RWPE2 (cell line): ENCODE measurements at regions not wholly inside any gene's neighbourhood (a gene's known extent, or its start where the extent isn't known, plus 50 kb on each side); places are given as distances from the start of the nearest gene placed in this dataset.

Source experiments
- ATAC-seq: fragments of 200-7000 bp; cut with Tn5 transposase; 3 replicates; pipeline ENCODE4 v1.9.1; 2021; ENCODE audit warnings: low read depth
- DNase-seq: peaks from one replicate; pipeline ENCODE4 v3.0.0-alpha.2; 2020; ENCODE audit warnings: low spot score
- H3K27ac ChIP-seq: fragments of 450-650 bp; 2 replicates; pipeline ENCODE4 v1.5.1; 2017; ENCODE audit warnings: mild to moderate bottlenecking; ENCODE audit not compliant: poor library complexity, severe bottlenecking
- H3K27me3 ChIP-seq: fragments of 250-450 bp; sonication (Bioruptor Pico); 2 replicates; pipeline ENCODE4 v1.5.1; 2021; ENCODE audit warnings: mild to moderate bottlenecking, moderate library complexity; ENCODE audit not compliant: insufficient read depth, poor library complexity, severe bottlenecking
- H3K36me3 ChIP-seq: fragments of 250-450 bp; sonication (Bioruptor Pico); 2 replicates; pipeline ENCODE4 v1.5.1; 2020; ENCODE audit warnings: low read depth, mild to moderate bottlenecking, moderate library complexity
- H3K4me1 ChIP-seq: fragments of 250-450 bp; sonication (Bioruptor Pico); 2 replicates; pipeline ENCODE4 v1.5.1; 2021; ENCODE audit warnings: mild to moderate bottlenecking, moderate library complexity; ENCODE audit not compliant: insufficient read depth, poor library complexity, severe bottlenecking
- H3K4me3 ChIP-seq: fragments of 250-450 bp; sonication (Bioruptor Pico); 2 replicates; pipeline ENCODE4 v1.5.1; 2021; ENCODE audit warnings: mild to moderate bottlenecking, moderate library complexity; ENCODE audit not compliant: severe bottlenecking
- H3K9me3 ChIP-seq: fragments of 250-450 bp; sonication (Bioruptor Pico); 2 replicates; pipeline ENCODE4 v1.5.1; 2021; ENCODE audit warnings: mild to moderate bottlenecking, moderate library complexity; ENCODE audit not compliant: severe bottlenecking
- TF ChIP-seq, protein P1 (sequence below): fragments of 450-650 bp; IDR thresholded peaks from one replicate; pipeline ENCODE4 v1.5.1; 2017; ENCODE audit warnings: mild to moderate bottlenecking, moderate library complexity; ENCODE audit not compliant: poor library complexity, severe bottlenecking

DNA sequence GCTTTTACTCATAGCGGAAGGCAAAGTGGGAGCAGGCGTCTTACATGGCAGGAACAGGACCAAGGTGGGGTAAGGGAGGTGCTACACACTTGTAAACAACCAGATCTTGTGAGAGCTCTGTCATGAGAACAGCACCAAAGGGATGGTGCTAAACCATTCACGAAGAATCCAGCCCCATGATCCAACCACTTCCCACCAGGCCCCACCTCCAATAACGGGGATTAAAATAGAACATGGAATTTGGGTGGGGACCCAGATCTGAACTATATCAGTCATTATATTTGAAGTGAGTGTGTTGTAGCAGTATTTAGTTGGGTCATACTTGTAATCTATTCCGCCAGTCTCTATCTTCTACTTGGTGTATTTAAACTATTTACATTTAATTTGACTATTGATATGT, 190.9 kb downstream of the RPLP1 start:
- ATAC-seq (no peak), DNase-seq (peak; percentile 11)
- Histone ChIP-seq H3K27ac (no peak overlapping the region), H3K27me3 (peaks cover 20% of the 10 kb centered on the region), H3K4me1 (no peaks in the 10 kb centered on the region), H3K9me3 (peaks cover 12% of the 10 kb centered on the region), H3K4me3 (no peak overlapping the region), H3K36me3 (no peaks in the 10 kb centered on the region)
- TF ChIP-seq, protein P1, sequence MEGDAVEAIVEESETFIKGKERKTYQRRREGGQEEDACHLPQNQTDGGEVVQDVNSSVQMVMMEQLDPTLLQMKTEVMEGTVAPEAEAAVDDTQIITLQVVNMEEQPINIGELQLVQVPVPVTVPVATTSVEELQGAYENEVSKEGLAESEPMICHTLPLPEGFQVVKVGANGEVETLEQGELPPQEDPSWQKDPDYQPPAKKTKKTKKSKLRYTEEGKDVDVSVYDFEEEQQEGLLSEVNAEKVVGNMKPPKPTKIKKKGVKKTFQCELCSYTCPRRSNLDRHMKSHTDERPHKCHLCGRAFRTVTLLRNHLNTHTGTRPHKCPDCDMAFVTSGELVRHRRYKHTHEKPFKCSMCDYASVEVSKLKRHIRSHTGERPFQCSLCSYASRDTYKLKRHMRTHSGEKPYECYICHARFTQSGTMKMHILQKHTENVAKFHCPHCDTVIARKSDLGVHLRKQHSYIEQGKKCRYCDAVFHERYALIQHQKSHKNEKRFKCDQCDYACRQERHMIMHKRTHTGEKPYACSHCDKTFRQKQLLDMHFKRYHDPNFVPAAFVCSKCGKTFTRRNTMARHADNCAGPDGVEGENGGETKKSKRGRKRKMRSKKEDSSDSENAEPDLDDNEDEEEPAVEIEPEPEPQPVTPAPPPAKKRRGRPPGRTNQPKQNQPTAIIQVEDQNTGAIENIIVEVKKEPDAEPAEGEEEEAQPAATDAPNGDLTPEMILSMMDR = no peak

DNA sequence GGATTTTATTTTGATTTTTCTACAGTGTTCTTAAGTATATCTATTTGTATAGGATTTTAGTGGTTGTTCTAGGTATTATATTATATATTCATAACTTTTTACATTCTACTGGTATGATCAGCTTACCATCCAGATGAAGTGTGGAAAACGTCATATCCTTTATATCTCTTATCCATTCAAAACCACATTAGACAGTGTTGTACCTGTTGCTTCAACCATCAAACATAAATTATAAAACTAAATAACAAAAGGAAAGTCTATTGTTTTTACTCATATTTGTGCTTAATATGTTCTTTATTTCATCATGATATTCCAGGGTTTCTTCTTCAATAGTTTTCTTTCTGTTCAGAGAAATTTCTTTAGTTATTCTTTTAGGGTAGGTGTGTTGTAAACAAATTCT, 191.4 kb downstream of the RPLP1 start:
- H3K4me3 ChIP-seq = no peak overlapping the region
- H3K27ac ChIP-seq = no peak overlapping the region
- no peaks in the 10 kb centered on the region for H3K36me3 ChIP-seq
- H3K27me3 ChIP-seq = peaks cover 22% of the 10 kb centered on the region
- peaks cover 4% of the 10 kb centered on the region for H3K4me1 ChIP-seq
- DNase-seq = no peak
- H3K9me3 ChIP-seq = peaks cover 12% of the 10 kb centered on the region
- no peak for ATAC-seq
- TF ChIP-seq, protein P1 = no peak

DNA sequence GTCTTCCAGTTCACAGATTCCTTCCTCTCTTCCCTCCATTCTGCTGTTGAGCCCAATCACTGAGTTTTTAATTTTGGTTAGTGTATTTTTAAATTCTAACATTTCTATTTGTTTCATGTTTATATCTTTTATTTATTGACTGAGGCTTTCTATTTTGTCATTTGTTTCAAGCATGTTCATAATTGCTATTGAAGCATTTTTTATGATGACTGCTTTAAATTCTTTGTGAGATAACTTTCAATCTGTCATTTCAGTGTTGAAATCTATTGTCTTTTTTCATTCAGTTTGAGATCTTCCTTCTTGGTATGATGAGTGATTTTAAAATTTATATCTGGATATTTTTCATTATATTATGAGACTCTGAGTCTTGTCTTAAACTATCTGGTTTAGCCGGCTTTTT, 192.3 kb downstream of the RPLP1 start:
- Histone ChIP-seq H3K27ac (no peak overlapping the region), H3K27me3 (peaks cover 22% of the 10 kb centered on the region), H3K36me3 (no peaks in the 10 kb centered on the region), H3K9me3 (peaks cover 12% of the 10 kb centered on the region), H3K4me1 (peaks cover 11% of the 10 kb centered on the region), H3K4me3 (no peak overlapping the region)
- no peak for ATAC-seq
- no peak for DNase-seq
- TF ChIP-seq, protein P1 = no peak

DNA sequence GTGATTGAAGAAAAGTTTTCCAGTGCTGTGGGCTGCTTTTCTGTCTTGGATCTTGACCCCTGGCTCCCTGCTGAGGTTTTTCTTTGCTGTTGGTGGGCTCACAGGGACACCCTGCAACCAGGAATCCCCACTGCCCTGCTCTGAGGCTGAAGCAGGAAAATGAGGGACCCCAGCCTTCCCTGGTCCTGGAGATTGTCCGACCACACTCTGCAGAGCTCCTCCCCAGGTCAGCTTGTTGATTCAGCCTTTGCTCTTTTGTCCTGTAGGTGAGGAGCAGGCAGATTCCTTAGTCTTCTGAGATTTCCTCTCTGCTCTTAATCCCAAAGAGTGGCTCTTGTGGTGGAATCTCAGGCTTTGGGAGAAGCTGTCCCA, 194.5 kb downstream of the RPLP1 start:
- Histone ChIP-seq H3K27ac (no peak overlapping the region), H3K36me3 (no peaks in the 10 kb centered on the region), H3K27me3 (peaks cover 3% of the 10 kb centered on the region), H3K4me3 (no peak overlapping the region), H3K4me1 (peaks cover 11% of the 10 kb centered on the region), H3K9me3 (no peaks in the 10 kb centered on the region)
- DNase-seq (peak; percentile 44), ATAC-seq (no peak)
- TF ChIP-seq, protein P1 = no peak

DNA sequence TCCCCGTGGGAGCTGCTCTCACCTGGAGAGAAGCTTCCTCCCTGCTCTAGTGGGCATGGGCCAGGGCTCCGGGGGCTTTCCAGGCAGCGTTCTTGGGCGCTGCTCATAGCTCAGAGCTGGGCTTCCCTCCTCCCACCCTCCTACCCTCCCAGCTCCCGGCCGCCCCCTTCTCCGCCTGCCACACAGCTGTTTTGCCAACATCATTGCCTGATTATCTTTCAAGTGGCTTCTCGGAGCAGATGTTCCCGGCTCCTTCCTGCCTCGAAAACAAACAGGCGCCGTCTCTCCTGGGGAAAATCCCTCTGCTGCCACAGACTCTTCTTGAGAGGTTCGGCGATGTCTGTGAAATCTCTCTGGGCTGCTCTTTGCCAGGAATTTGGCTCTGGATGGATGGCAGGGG, 195.6 kb downstream of the RPLP1 start:
- peak; percentile 57 for DNase-seq
- H3K27me3 ChIP-seq = peaks cover 3% of the 10 kb centered on the region
- no peak for ATAC-seq
- H3K27ac ChIP-seq = no peak overlapping the region
- H3K36me3 ChIP-seq = no peaks in the 10 kb centered on the region
- TF ChIP-seq, protein P1 = no peak
- no peak overlapping the region for H3K4me3 ChIP-seq
- no peaks in the 10 kb centered on the region for H3K9me3 ChIP-seq
- H3K4me1 ChIP-seq = peaks cover 11% of the 10 kb centered on the region
